Common myeloid progenitor, CD34-positive (primary cell): ENCODE measurements at regions not wholly inside any gene's neighbourhood (a gene's known extent, or its start where the extent isn't known, plus 50 kb on each side); places are given as distances from the start of the nearest gene placed in this dataset.

Source experiments
- CTCF ChIA-PET: fragments of 350-600 bp; sonication (Branson Sonifier 250); formaldehyde crosslinking; loops from one replicate; lab custom pipeline; 2021; ENCODE audit warnings: antibody characterized with exemption; lab: Charles Lee
- POLR2A ChIA-PET: fragments of 350-600 bp; sonication (Branson Sonifier 250); formaldehyde crosslinking; loops from one replicate; lab custom pipeline; 2021; ENCODE audit warnings: antibody characterized with exemption; lab: Charles Lee
- DNase-seq, 3 donors: peaks; one replicate each; pipeline versions ENCODE4 v3.0.0 to v3.0.0-alpha.2; 2013
- H3K27ac ChIP-seq, 2 experiments: 1 replicate in 1 of 2; 2 replicates in 1 of 2; pipeline ENCODE4 v1.7.0; 2013; ENCODE audit warnings: inconsistent platforms in 2 of 2, low read length in 2 of 2, mild to moderate bottlenecking in 2 of 2, low read depth in 1 of 2, moderate library complexity in 1 of 2; ENCODE audit not compliant: severe bottlenecking in 2 of 2, insufficient read depth in 1 of 2, poor library complexity in 1 of 2
- H3K27me3 ChIP-seq, 5 experiments: replicated peaks in 2 of 5; 1 replicate in 3 of 5; 2 replicates in 2 of 5; pipeline versions ENCODE4 v1.6.1 to v1.7.0; 2013; ENCODE audit warnings: low read length in 4 of 5, mild to moderate bottlenecking in 2 of 5, moderate library complexity in 2 of 5, inconsistent platforms in 1 of 5; ENCODE audit not compliant: insufficient read depth in 5 of 5, control insufficient read depth in 4 of 5
- H3K36me3 ChIP-seq, 4 experiments: 1 replicate in 2 of 4; 2 replicates in 2 of 4; pipeline versions ENCODE4 v1.6.1 to v1.7.0; 2013; ENCODE audit warnings: low read length in 3 of 4, control low read depth in 1 of 4, mild to moderate bottlenecking in 1 of 4; ENCODE audit not compliant: control insufficient read depth in 4 of 4, insufficient read depth in 4 of 4
- H3K4me1 ChIP-seq, 4 experiments: 1 replicate in 3 of 4; 2 replicates in 1 of 4; pipeline versions ENCODE4 v1.6.1 to v1.7.1; 2013; ENCODE audit warnings: low read length in 3 of 4, mild to moderate bottlenecking in 3 of 4, control low read depth in 1 of 4, inconsistent platforms in 1 of 4, moderate library complexity in 1 of 4; ENCODE audit not compliant: control insufficient read depth in 4 of 4, insufficient read depth in 4 of 4; ENCODE audit errors: control extremely low read depth in 1 of 4
- H3K4me3 ChIP-seq, 7 experiments: 1 replicate in 4 of 7; 2 replicates in 3 of 7; pipeline versions ENCODE4 v1.5.1 to v1.7.0; 2013; ENCODE audit warnings: mild to moderate bottlenecking in 7 of 7, low read length in 6 of 7, moderate library complexity in 6 of 7, inconsistent platforms in 2 of 7, low read depth in 2 of 7, control low read depth in 1 of 7; ENCODE audit not compliant: insufficient read depth in 4 of 7, control insufficient read depth in 1 of 7; ENCODE audit errors: extremely low read depth in 1 of 7
- H3K9me3 ChIP-seq, 5 experiments: 1 replicate in 4 of 5; 2 replicates in 1 of 5; pipeline versions ENCODE4 v1.6.1 to v1.7.1; 2013; ENCODE audit warnings: low read length in 4 of 5, mild to moderate bottlenecking in 2 of 5, inconsistent platforms in 1 of 5, low read depth in 1 of 5, moderate library complexity in 1 of 5; ENCODE audit not compliant: control insufficient read depth in 4 of 5, insufficient read depth in 2 of 5; ENCODE audit errors: control extremely low read depth in 1 of 5
- WGBS: methylation state at CpG from one replicate; pipeline ENCODE4 v1.1.5; 2013; ENCODE audit not compliant: insufficient coverage; 5-methylcytosine and 5-hydroxymethylcytosine counted together

GRCh38 chr5:5648694-5649093 lies 226.2 kb downstream of the ICE1 start:
- Histone ChIP-seq H3K4me3 (no peak overlapping the region), H3K4me1 (no peaks in the 10 kb centered on the region), H3K9me3 (no peaks in the 10 kb centered on the region), H3K27ac (no peak overlapping the region), H3K27me3 (no peaks in the 10 kb centered on the region), H3K36me3 (no peaks in the 10 kb centered on the region)
- ChIA-PET POLR2A (no interaction called here), CTCF (no interaction called here)
- DNase-seq: no peak
- WGBS: 93% methylated on average over 6 of the region's 7 CpGs

GRCh38 chr5:5645891-5646290 lies 223.4 kb downstream of the ICE1 start:
- no peaks in the 10 kb centered on the region for H3K36me3 ChIP-seq
- POLR2A ChIA-PET: no interaction called here
- WGBS: 96% methylated on average over 5 of the region's 5 CpGs
- CTCF ChIA-PET: no interaction called here
- H3K4me1 ChIP-seq: no peaks in the 10 kb centered on the region
- no peak overlapping the region for H3K4me3 ChIP-seq
- H3K9me3 ChIP-seq: no peaks in the 10 kb centered on the region
- no peak for DNase-seq
- no peak overlapping the region for H3K27ac ChIP-seq
- H3K27me3 ChIP-seq: no peaks in the 10 kb centered on the region

GRCh38 chr5:5645198-5645597 lies 222.7 kb downstream of the ICE1 start:
- no peak for DNase-seq
- H3K9me3 ChIP-seq: no peaks in the 10 kb centered on the region
- no peak overlapping the region for H3K4me3 ChIP-seq
- no peaks in the 10 kb centered on the region for H3K36me3 ChIP-seq
- H3K27ac ChIP-seq: no peak overlapping the region
- H3K27me3 ChIP-seq: no peaks in the 10 kb centered on the region
- ChIA-PET CTCF (no interaction called here), POLR2A (no interaction called here)
- 94% methylated on average over 2 of the region's 2 CpGs for WGBS
- H3K4me1 ChIP-seq: no peaks in the 10 kb centered on the region

- H3K36me3 ChIP-seq: no peaks in the 10 kb centered on the region
- WGBS: 86% methylated on average over 5 of the region's 6 CpGs
- H3K27me3 ChIP-seq: no peaks in the 10 kb centered on the region
- no peak overlapping the region for H3K4me3 ChIP-seq
- POLR2A ChIA-PET: no interaction called here
- no peak for DNase-seq
- no peak overlapping the region for H3K27ac ChIP-seq
- CTCF ChIA-PET: no interaction called here
- H3K9me3 ChIP-seq: no peaks in the 10 kb centered on the region
- no peaks in the 10 kb centered on the region for H3K4me1 ChIP-seq
These were observed 221.8 kb downstream of the ICE1 start for GRCh38 chr5:5644249-5644648.

GRCh38 chr5:5643481-5643880 lies 221.0 kb downstream of the ICE1 start:
- ChIA-PET POLR2A (interaction anchor here (0.6 kb wide), 1 partner anchor 355 kb away, joined by 3 read pairs; no protein-coding TSS in a partner anchor), CTCF (no interaction called here)
- Histone ChIP-seq H3K4me3 (no peak overlapping the region), H3K27ac (no peak overlapping the region), H3K27me3 (no peaks in the 10 kb centered on the region), H3K4me1 (no peaks in the 10 kb centered on the region), H3K9me3 (no peaks in the 10 kb centered on the region), H3K36me3 (no peaks in the 10 kb centered on the region)
- 92% methylated on average over 2 of the region's 4 CpGs for WGBS
- DNase-seq: no peak

GRCh38 chr5:5638211-5638610 lies 215.7 kb downstream of the ICE1 start:
- Histone ChIP-seq H3K27me3 (no peaks in the 10 kb centered on the region), H3K27ac (no peak overlapping the region), H3K4me3 (no peak overlapping the region), H3K4me1 (no peaks in the 10 kb centered on the region), H3K9me3 (no peaks in the 10 kb centered on the region), H3K36me3 (no peaks in the 10 kb centered on the region)
- DNase-seq: no peak
- ChIA-PET POLR2A (interaction anchor here (0.5 kb wide), 1 partner anchor 953 kb away, joined by 3 read pairs; no protein-coding TSS in a partner anchor), CTCF (interaction anchor here (0.6 kb wide), 1 partner anchor 335 kb away, joined by 4 read pairs; no protein-coding TSS in a partner anchor)
- WGBS: 95% methylated on average over 2 of the region's 4 CpGs

GRCh38 chr5:5637173-5637572 lies 214.7 kb downstream of the ICE1 start:
- H3K27ac ChIP-seq: no peak overlapping the region
- ChIA-PET CTCF (no interaction called here), POLR2A (no interaction called here)
- no peaks in the 10 kb centered on the region for H3K36me3 ChIP-seq
- no peaks in the 10 kb centered on the region for H3K27me3 ChIP-seq
- DNase-seq: no peak
- no peaks in the 10 kb centered on the region for H3K4me1 ChIP-seq
- no CpG with 5 or more reads among the region's 2 CpGs for WGBS
- H3K9me3 ChIP-seq: no peaks in the 10 kb centered on the region
- H3K4me3 ChIP-seq: no peak overlapping the region
